GM23338 (cell line): ENCODE measurements at regions not wholly inside any gene's neighbourhood (a gene's known extent, or its start where the extent isn't known, plus 50 kb on each side); places are given as distances from the start of the nearest gene placed in this dataset.

Experiments
- ATAC-seq: fragments of 200-7000 bp; cut with Tn5 transposase; 3 replicates; pipeline ENCODE4 v1.9.1; 2020
- DNase-seq: peaks from one replicate; pipeline ENCODE4 v3.0.0-alpha.2; 2015; ENCODE audit warnings: low spot score
- H2AFZ ChIP-seq: fragments of 200-600 bp; sonication (generic); 2 replicates; pipeline ENCODE4 v1.8.0; 2016; ENCODE audit warnings: antibody characterized with exemption, mild to moderate bottlenecking, moderate library complexity
- H3F3A ChIP-seq: fragments of 200-600 bp; sonication (generic); replicated peaks from 2 replicates; pipeline ENCODE4 v1.8.0; 2017; ENCODE audit warnings: antibody characterized with exemption, mixed run types, low read depth
- H3K27ac ChIP-seq: fragments of 200-600 bp; sonication (generic); 2 replicates; pipeline ENCODE4 v1.6.1; 2016; ENCODE audit warnings: low read depth
- H3K27me3 ChIP-seq: fragments of 200-600 bp; sonication (generic); 2 replicates; pipeline ENCODE4 v1.8.0; 2016; ENCODE audit warnings: mild to moderate bottlenecking, mixed run types, moderate library complexity; ENCODE audit not compliant: insufficient read depth
- H3K36me3 ChIP-seq: fragments of 200-600 bp; sonication (generic); 2 replicates; pipeline ENCODE4 v1.8.0; 2016; ENCODE audit warnings: mild to moderate bottlenecking; ENCODE audit not compliant: insufficient read depth
- H3K4me1 ChIP-seq: fragments of 200-600 bp; sonication (generic); 2 replicates; pipeline ENCODE4 v1.8.0; 2016; ENCODE audit warnings: mild to moderate bottlenecking, moderate library complexity; ENCODE audit not compliant: insufficient read depth
- H3K4me2 ChIP-seq: fragments of 200-600 bp; sonication (generic); 2 replicates; pipeline ENCODE4 v1.7.1; 2017; ENCODE audit warnings: mixed run types
- H3K4me3 ChIP-seq: fragments of 200-600 bp; sonication (generic); 2 replicates; pipeline ENCODE4 v1.6.1; 2016; ENCODE audit warnings: mixed run types
- H3K79me2 ChIP-seq: fragments of 200-600 bp; sonication (generic); replicated peaks from 2 replicates; pipeline ENCODE4 v1.8.0; 2017; ENCODE audit warnings: mild to moderate bottlenecking; ENCODE audit not compliant: insufficient read depth
- H3K9me2 ChIP-seq: fragments of 200-600 bp; sonication (generic); 2 replicates; pipeline ENCODE4 v1.8.0; 2017; ENCODE audit not compliant: insufficient read depth
- H4K20me1 ChIP-seq: fragments of 200-600 bp; sonication (generic); replicated peaks from 2 replicates; pipeline ENCODE4 v1.8.0; 2017; ENCODE audit warnings: mild to moderate bottlenecking; ENCODE audit not compliant: insufficient read depth
- H3K27ac Mint-ChIP-seq: 2 replicates; pipeline ENCODE4 v1.8.0; 2020; ENCODE audit warnings: inconsistent platforms, mild to moderate bottlenecking, moderate library complexity, mixed read lengths
- H3K27me3 Mint-ChIP-seq: 3 replicates; pipeline ENCODE4 v1.8.0; 2022; ENCODE audit warnings: low read depth, mild to moderate bottlenecking, moderate library complexity, mixed read lengths, inconsistent platforms; ENCODE audit not compliant: insufficient read depth, poor library complexity
- H3K36me3 Mint-ChIP-seq: 3 replicates; pipeline ENCODE4 v1.8.0; 2021; ENCODE audit warnings: low read depth, mild to moderate bottlenecking, inconsistent platforms, moderate library complexity, mixed read lengths
- H3K4me1 Mint-ChIP-seq: 3 replicates; pipeline ENCODE4 v1.8.0; 2020; ENCODE audit warnings: mild to moderate bottlenecking, inconsistent platforms, mixed read lengths
- H3K4me3 Mint-ChIP-seq: 3 replicates; pipeline ENCODE4 v1.8.0; 2021; ENCODE audit warnings: moderate library complexity, mild to moderate bottlenecking, inconsistent platforms, mixed read lengths
- H3K9me3 Mint-ChIP-seq: 3 replicates; pipeline ENCODE4 v1.8.0; 2020; ENCODE audit warnings: moderate library complexity, mild to moderate bottlenecking, inconsistent platforms, mixed read lengths
- CREB1 ChIP-seq: fragments of 250-450 bp; sonication (Bioruptor Pico); IDR thresholded peaks from 2 replicates; pipeline ENCODE4 v1.5.0; 2020; ENCODE audit warnings: low read depth, mild to moderate bottlenecking, moderate library complexity
- EZH2 ChIP-seq: fragments of 200-600 bp; sonication (generic); IDR thresholded peaks from one replicate; pipeline ENCODE4 v1.8.0; 2017; ENCODE audit warnings: antibody characterized with exemption, mild to moderate bottlenecking, low read depth; ENCODE audit not compliant: unreplicated experiment
- EZH2phosphoT487 ChIP-seq: fragments of 200-600 bp; sonication (generic); IDR thresholded peaks from one replicate; pipeline ENCODE4 v1.8.1; 2018; ENCODE audit warnings: antibody characterized with exemption; ENCODE audit not compliant: unreplicated experiment
- JUNB ChIP-seq: IDR thresholded peaks from one replicate; pipeline ENCODE4 v1.6.1; 2016; ENCODE audit warnings: antibody characterized with exemption; ENCODE audit not compliant: unreplicated experiment
- NANOG ChIP-seq: IDR thresholded peaks from 2 replicates; pipeline ENCODE4 v1.6.1; 2016; ENCODE audit warnings: antibody characterized with exemption, borderline replicate concordance
- POLR2AphosphoS5 ChIP-seq: IDR thresholded peaks from 2 replicates; pipeline ENCODE4 v1.6.1; 2016; ENCODE audit warnings: antibody characterized with exemption, low read depth
- STAT1 ChIP-seq: IDR thresholded peaks from one replicate; pipeline ENCODE4 v1.6.1; 2016; ENCODE audit warnings: antibody characterized with exemption; ENCODE audit not compliant: unreplicated experiment
- ZNF114 ChIP-seq: fragments of 250-450 bp; sonication (Bioruptor Pico); IDR thresholded peaks from 2 replicates; pipeline ENCODE4 v1.5.0; 2020; ENCODE audit warnings: mild to moderate bottlenecking, moderate library complexity
- TF ChIP-seq, protein P1 (sequence below): fragments of 250-450 bp; sonication (Bioruptor Pico); IDR thresholded peaks from 2 replicates; pipeline ENCODE4 v1.5.0; 2020; ENCODE audit warnings: mild to moderate bottlenecking, moderate library complexity
- TF ChIP-seq, protein P2 (sequence below): IDR thresholded peaks from 2 replicates; pipeline ENCODE4 v1.6.1; 2016; ENCODE audit warnings: antibody characterized with exemption
- TF ChIP-seq, protein P3 (sequence below), 2 experiments: fragments of 200-600 bp in 1 of 2; sonication (generic) in 1 of 2; conservative IDR thresholded peaks; 2 replicates each; pipeline versions ENCODE4 v1.5.1 to v1.6.1; 2016 to 2017; ENCODE audit warnings: antibody characterized with exemption in 2 of 2, low read depth in 2 of 2, mild to moderate bottlenecking in 2 of 2, moderate library complexity in 1 of 2

DNA sequence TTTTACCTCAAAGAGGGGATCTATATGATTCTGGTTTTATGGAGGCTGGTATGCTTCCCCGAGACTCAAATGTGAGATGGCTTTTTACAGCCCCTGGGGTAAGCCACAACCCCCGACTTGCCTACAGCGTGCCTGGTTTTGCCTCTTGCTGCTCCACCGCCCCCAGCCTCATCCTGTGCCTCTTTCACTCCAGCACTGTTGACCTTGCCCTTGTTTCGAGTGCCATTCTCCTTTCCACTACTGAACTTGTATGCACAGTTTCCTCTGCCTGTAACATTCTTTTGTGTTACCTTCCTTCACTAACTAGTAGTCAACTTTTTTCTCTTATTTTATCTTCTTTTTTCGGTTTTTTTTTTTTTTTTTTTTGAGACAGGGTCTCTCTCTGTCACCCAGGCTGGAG is 219.0 kb upstream of the ZBED5 start (continued):
- TF ChIP-seq, protein P1, sequence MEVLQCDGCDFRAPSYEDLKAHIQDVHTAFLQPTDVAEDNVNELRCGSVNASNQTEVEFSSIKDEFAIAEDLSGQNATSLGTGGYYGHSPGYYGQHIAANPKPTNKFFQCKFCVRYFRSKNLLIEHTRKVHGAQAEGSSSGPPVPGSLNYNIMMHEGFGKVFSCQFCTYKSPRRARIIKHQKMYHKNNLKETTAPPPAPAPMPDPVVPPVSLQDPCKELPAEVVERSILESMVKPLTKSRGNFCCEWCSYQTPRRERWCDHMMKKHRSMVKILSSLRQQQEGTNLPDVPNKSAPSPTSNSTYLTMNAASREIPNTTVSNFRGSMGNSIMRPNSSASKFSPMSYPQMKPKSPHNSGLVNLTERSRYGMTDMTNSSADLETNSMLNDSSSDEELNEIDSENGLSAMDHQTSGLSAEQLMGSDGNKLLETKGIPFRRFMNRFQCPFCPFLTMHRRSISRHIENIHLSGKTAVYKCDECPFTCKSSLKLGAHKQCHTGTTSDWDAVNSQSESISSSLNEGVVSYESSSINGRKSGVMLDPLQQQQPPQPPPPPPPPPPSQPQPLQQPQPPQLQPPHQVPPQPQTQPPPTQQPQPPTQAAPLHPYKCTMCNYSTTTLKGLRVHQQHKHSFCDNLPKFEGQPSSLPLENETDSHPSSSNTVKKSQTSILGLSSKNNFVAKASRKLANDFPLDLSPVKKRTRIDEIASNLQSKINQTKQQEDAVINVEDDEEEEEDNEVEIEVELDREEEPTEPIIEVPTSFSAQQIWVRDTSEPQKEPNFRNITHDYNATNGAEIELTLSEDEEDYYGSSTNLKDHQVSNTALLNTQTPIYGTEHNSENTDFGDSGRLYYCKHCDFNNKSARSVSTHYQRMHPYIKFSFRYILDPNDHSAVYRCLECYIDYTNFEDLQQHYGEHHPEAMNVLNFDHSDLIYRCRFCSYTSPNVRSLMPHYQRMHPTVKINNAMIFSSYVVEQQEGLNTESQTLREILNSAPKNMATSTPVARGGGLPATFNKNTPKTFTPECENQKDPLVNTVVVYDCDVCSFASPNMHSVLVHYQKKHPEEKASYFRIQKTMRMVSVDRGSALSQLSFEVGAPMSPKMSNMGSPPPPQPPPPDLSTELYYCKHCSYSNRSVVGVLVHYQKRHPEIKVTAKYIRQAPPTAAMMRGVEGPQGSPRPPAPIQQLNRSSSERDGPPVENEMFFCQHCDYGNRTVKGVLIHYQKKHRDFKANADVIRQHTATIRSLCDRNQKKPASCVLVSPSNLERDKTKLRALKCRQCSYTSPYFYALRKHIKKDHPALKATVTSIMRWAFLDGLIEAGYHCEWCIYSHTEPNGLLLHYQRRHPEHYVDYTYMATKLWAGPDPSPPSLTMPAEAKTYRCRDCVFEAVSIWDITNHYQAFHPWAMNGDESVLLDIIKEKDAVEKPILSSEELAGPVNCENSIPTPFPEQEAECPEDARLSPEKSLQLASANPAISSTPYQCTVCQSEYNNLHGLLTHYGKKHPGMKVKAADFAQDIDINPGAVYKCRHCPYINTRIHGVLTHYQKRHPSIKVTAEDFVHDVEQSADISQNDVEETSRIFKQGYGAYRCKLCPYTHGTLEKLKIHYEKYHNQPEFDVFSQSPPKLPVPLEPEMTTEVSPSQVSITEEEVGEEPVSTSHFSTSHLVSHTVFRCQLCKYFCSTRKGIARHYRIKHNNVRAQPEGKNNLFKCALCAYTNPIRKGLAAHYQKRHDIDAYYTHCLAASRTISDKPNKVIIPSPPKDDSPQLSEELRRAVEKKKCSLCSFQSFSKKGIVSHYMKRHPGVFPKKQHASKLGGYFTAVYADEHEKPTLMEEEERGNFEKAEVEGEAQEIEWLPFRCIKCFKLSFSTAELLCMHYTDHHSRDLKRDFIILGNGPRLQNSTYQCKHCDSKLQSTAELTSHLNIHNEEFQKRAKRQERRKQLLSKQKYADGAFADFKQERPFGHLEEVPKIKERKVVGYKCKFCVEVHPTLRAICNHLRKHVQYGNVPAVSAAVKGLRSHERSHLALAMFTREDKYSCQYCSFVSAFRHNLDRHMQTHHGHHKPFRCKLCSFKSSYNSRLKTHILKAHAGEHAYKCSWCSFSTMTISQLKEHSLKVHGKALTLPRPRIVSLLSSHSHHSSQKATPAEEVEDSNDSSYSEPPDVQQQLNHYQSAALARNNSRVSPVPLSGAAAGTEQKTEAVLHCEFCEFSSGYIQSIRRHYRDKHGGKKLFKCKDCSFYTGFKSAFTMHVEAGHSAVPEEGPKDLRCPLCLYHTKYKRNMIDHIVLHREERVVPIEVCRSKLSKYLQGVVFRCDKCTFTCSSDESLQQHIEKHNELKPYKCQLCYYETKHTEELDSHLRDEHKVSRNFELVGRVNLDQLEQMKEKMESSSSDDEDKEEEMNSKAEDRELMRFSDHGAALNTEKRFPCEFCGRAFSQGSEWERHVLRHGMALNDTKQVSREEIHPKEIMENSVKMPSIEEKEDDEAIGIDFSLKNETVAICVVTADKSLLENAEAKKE (CRISPR knock-in tag), result no peak
- TF ChIP-seq CREB1 (CRISPR knock-in tag) (no peak), STAT1 (no peak), POLR2AphosphoS5 (no peak), ZNF114 (CRISPR knock-in tag) (no peak)
- TF ChIP-seq, protein P2, sequence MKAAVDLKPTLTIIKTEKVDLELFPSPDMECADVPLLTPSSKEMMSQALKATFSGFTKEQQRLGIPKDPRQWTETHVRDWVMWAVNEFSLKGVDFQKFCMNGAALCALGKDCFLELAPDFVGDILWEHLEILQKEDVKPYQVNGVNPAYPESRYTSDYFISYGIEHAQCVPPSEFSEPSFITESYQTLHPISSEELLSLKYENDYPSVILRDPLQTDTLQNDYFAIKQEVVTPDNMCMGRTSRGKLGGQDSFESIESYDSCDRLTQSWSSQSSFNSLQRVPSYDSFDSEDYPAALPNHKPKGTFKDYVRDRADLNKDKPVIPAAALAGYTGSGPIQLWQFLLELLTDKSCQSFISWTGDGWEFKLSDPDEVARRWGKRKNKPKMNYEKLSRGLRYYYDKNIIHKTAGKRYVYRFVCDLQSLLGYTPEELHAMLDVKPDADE, result no peak

DNA sequence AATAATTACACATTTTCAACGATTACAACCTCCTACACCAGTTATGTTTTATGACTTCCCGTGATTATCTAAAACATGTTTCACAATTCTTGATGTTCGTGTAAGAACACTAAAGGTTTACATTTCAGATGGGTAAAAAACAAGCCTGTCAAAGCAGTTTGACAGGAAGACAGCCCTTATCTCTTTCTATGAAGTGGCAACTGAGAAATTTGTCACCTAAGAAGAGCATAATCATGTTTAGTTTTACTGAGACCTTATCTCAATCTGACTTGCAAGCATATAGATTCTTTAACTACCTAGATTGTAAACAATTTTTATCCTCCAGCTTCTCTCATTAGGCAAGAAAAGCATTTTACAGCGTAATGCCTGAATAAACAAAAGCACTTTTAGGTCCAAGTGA is 218.4 kb upstream of the ZBED5 start:
- Histone ChIP-seq H3K27me3 (no peaks in the 10 kb centered on the region), H2AFZ (no peak overlapping the region), H3K9me2 (peaks cover 13% of the 10 kb centered on the region; the same call in 1 of the 2 replicates), H3K27ac (no peak overlapping the region), H3K4me3 (no peak overlapping the region), H4K20me1 (no peaks in the 10 kb centered on the region; the same call in 1 of the 2 replicates), H3K4me2 (no peak overlapping the region), H3F3A (no peaks in the 10 kb centered on the region), H3K79me2 (no peaks in the 10 kb centered on the region), H3K4me1 (peaks cover 18% of the 10 kb centered on the region), H3K36me3 (no peaks in the 10 kb centered on the region)
- DNase-seq (no peak), ATAC-seq (no peak)
- H3K9me3 Mint-ChIP-seq, result no peaks in the 10 kb centered on the region
- H3K4me3 Mint-ChIP-seq, result no peak overlapping the region
- no peak overlapping the region for H3K27ac Mint-ChIP-seq
- H3K36me3 Mint-ChIP-seq, result no peaks in the 10 kb centered on the region
- no peak for TF ChIP-seq EZH2
- TF ChIP-seq NANOG, result no peak
- no peak for TF ChIP-seq ZNF114 (CRISPR knock-in tag)
- TF ChIP-seq, protein P2, result no peak
- TF ChIP-seq POLR2AphosphoS5, result no peak
- TF ChIP-seq, protein P3, sequence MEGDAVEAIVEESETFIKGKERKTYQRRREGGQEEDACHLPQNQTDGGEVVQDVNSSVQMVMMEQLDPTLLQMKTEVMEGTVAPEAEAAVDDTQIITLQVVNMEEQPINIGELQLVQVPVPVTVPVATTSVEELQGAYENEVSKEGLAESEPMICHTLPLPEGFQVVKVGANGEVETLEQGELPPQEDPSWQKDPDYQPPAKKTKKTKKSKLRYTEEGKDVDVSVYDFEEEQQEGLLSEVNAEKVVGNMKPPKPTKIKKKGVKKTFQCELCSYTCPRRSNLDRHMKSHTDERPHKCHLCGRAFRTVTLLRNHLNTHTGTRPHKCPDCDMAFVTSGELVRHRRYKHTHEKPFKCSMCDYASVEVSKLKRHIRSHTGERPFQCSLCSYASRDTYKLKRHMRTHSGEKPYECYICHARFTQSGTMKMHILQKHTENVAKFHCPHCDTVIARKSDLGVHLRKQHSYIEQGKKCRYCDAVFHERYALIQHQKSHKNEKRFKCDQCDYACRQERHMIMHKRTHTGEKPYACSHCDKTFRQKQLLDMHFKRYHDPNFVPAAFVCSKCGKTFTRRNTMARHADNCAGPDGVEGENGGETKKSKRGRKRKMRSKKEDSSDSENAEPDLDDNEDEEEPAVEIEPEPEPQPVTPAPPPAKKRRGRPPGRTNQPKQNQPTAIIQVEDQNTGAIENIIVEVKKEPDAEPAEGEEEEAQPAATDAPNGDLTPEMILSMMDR (conservative IDR thresholded peaks at IDR 0.05; ENCODE audit: low read depth in 2 of 2), result no peak
- no peak for TF ChIP-seq CREB1 (CRISPR knock-in tag)
- TF ChIP-seq EZH2phosphoT487, result no peak
- TF ChIP-seq JUNB, result no peak
- H3K27me3 Mint-ChIP-seq, result peaks cover 2% of the 10 kb centered on the region
- peaks cover 44% of the 10 kb centered on the region for H3K4me1 Mint-ChIP-seq
